ENCODE measurements at regions not wholly inside any gene's neighbourhood (a gene's known extent, or its start where the extent isn't known, plus 50 kb on each side); places are given as distances from the start of the nearest gene placed in this dataset.

DNA sequence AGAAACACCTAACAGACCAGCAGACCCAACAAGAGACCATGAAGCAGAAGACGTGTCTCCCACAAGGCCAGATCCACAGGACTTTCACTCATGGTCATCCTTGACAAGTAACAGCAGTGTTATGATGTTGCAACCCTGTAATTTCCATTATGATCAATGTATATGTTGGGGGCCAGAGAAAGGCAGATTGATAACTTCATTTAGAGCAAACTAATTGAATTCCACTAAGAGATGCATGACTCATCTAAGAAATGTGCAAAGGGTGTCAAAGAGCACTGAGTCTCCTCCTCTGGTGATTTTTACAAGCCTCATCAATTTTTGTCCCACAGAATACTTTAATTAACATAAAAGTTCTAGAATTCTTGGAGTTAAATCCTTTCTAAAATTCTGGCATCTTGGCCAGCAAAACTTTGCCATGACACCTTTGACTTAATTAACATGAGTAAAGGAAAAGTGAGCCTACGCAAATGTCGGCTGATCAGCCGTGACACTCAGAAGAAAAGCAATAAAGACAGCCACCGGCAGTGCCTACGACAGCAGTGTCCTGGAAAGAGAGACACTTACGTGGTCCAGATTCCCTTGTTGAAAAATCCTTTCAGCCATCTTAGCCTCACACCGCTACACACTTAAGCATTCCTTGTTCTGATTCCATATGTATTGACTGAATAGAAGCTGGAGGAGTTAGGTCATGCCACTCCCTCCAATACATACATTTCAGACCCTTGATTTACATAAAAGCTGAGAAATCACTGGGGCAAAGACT is 370.2 kb upstream of the CCDC196 start:
- DNase-seq (ENCODE audit: low spot score): no peak

DNA sequence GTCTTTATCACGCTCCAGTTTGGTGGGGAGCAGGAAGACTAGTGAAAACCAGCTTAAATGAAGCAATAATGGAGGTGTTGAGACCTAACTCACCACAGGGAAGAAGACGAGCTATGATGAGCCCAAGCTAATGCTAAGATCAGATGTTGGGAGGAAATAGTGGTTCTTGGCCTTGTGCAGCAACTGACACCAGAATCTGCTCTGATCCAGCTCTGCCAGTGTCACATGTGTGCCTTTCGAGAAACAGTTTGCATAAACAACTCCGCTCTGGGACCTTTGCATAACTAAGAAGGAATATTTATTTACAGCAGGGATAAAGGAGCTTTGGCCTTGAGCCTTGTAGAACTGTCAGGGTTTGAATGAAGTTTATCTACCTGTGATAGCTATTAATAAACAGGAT is 369.4 kb upstream of the CCDC196 start:
- DNase-seq (ENCODE audit: low spot score): no peak

DNA sequence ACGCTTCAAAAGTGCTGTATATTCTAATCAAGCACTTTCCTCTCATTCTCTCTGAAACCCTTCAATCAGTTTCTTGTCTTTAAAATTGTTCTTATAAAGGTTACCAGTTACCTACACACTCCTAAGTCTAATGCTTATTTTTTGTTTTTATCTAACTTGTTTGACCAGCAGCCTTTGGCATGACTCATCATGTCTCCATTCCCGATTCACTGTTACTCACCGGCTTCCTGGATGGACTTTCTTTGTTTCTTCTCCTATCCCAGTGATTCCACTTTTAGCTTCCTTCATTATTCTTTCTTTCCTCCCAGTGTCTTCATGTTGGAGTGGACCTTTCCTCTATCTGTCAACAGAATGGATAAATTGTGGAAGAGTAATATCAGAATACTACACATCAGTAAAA is 368.6 kb upstream of the CCDC196 start:
- DNase-seq (ENCODE audit: low spot score): no peak

DNA sequence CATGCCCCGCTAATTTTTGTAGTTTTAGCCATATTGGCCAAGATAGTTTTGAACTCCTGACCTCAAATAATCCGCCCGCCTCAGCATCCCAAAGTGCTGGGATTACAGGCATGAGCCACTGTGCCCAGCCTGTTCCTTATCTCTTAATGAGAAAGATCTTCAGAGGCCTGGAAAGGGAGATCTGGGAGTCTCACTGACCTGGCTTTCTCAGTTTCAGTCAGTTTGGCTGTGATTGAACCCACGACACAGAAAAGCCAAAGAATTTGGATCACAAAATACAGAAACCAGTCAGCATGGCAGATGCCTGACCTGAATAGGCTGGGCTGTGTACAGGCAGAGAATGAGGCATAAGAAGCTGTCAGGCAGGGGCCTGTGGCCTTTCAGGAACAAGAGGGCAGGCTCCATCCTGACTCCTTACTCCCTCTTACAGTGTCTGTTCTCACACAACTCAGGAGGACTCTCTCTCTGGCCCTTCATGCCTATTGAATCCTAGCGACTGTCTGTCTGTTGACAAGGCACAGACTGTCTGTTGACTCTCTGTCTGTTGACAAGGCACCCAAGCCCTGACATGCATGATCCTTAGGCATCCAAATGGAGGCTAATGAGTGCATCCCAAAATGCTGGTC is 366.5 kb upstream of the CCDC196 start:
- no peak for DNase-seq (ENCODE audit: low spot score)

- no peak for DNase-seq (ENCODE audit: low spot score)
Observed at GRCh38 chr14:66120402-66120801, 365.8 kb upstream of the CCDC196 start.

GRCh38 chr14:66121859-66122258 is 364.3 kb upstream of the CCDC196 start:
- DNase-seq (ENCODE audit: low spot score): no peak

- DNase-seq (ENCODE audit: low spot score): no peak
Observed at GRCh38 chr14:66129224-66129623, 356.9 kb upstream of the CCDC196 start.

- no peak for DNase-seq (ENCODE audit: low spot score)
Observed at GRCh38 chr14:66131111-66131510, 355.1 kb upstream of the CCDC196 start.

DNA sequence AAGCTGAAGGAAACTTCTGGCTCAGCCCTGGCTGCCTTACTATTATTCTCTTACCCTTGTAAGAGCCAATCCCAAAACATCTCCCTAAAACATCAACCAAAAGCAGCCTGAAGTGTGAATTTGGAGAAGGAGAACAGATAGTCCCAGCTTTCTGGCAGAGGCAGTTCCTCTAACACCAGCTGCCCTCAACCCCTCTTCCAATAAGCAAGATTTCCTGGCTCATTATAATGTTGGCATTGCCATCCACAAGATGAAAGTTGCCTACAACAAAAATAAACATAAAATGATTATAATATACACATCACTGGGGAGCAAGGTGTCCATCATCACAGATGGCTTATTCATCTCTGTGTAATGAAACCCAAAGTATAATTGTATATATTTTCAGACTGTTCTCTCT is 352.5 kb upstream of the CCDC196 start:
- no peak for DNase-seq (ENCODE audit: low spot score)

- DNase-seq (ENCODE audit: low spot score): no peak
Observed at GRCh38 chr14:66135831-66136230, 350.3 kb upstream of the CCDC196 start.

- no peak for DNase-seq (ENCODE audit: low spot score)
Observed at GRCh38 chr14:66137081-66137480, 349.1 kb upstream of the CCDC196 start.

- DNase-seq (ENCODE audit: low spot score): no peak
Observed at GRCh38 chr14:66139432-66139831, 346.7 kb upstream of the CCDC196 start.

DNA sequence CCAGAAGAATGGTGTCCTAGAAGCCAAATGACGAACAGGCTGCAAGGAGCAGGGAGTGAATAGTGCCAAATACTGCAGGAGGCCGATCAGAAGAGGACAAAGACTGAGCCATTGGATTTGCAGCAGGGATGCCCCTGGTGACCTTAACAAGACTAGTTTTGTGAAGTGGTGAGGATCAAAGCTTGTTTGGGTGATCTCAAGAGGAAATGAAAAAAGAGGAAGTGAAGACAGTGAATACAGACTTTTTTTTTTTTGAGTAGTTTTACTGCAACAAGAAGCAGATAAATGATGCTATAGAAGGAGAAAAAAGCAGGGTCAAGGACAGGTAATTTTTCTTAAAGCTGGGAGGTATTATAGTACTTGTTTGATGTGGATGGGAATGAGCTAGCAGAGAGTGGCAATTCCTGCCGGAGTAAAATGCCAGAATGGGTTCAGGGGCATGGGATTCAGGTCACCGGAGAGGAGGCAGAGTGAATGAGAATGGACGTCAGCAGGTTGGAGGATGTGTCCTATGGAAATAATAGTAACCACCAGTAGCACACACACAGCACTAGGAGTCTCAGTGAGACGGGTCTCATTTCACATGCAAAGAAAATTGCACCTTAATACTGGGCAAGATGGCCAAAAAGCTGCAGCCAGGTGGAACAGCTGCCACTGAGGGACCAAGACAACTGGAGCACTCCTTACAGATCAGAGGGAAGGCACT is 345.8 kb upstream of the CCDC196 start:
- DNase-seq (ENCODE audit: low spot score): no peak

- no peak for DNase-seq (ENCODE audit: low spot score)
Observed at GRCh38 chr14:66140963-66141362, 345.2 kb upstream of the CCDC196 start.

DNA sequence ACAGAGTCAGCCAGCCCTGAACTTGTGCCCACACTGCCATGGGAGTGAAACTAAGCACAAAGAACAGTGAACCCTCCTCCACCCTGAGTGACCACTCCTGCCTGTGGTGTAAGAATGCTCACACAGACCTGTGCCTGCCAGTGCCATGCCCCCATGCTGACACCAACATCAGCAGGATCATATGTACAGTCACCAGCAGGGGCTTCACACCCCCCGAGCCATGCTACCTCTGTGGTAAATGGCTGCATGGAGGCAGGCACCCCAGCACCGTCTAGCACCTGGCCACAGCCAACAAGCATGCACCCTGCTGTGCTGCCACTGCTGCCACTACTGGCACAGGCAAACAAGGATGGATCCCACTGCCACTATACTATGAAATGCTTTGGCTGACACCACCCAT is 344.4 kb upstream of the CCDC196 start:
- no peak for DNase-seq (ENCODE audit: low spot score)

GRCh38 chr14:66143387-66144112 is 342.6 kb upstream of the CCDC196 start:
- DNase-seq (ENCODE audit: low spot score): no peak

DNA sequence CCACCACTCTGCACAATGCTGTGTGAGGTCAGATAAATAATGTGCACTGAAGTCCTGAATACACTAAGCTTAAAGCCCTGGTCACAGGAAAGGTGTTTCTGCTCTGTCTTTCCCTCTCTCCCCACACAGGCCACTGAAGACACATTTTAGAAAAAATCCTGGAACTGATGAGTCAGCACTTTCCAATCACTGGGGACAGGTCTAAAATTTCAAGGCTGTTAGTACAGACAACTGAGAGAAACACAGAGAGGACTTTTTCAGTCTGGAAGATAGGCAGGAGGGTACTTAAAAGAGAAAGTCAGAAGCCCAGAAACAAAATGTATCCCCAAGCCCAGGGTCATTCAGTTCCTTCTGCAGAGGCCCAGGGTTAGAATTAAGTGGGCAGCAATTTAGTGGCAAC is 333.9 kb upstream of the CCDC196 start:
- DNase-seq (ENCODE audit: low spot score): no peak

DNA sequence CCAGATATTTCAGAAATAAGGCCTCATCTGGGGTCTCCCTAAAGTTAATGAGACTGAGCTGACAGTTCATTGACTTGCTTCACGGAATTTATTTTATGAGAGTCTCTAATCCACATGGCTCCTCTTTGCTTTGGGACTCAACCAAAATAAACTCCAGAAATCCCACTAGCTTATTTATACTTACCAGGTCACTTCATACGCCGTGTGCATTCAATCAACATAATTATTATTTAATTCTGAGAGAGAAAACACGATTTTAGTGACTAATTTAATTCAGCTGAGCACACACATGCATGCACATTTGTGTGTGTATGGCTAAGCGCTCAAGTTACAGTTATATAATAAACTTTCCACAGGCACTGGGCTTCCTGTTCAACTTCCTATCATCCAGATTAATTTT is 333.4 kb upstream of the CCDC196 start:
- no peak for DNase-seq (ENCODE audit: low spot score)

GRCh38 chr14:66163023-66163422 is 323.1 kb upstream of the CCDC196 start:
- DNase-seq (ENCODE audit: low spot score): no peak

- no peak for DNase-seq (ENCODE audit: low spot score)
Observed at GRCh38 chr14:66165337-66165736, 320.8 kb upstream of the CCDC196 start.

DNA sequence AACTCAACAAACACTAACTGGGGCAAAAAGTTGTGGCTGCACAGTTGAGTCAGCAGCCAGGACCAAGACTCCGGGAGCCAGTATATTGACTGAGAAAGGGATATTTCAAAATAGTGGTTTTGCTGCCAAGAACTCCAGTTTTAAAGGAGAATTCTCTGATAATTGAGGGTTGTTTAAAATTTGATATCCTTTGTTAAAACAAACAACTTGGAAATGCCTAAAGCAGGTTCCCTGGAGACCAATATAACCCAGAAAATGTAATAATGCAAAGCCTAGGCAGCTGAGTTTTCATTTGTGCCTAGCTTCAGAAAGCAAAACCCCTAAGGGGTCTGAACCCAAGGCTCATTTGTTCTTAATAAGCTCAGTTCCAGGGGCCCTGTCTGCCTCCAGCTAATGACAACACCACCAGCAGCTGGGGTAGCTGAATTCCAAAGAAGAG is 311.7 kb upstream of the CCDC196 start:
- DNase-seq (ENCODE audit: low spot score): no peak

GRCh38 chr14:66177935-66178334 is 308.2 kb upstream of the CCDC196 start:
- DNase-seq (ENCODE audit: low spot score): no peak

DNA sequence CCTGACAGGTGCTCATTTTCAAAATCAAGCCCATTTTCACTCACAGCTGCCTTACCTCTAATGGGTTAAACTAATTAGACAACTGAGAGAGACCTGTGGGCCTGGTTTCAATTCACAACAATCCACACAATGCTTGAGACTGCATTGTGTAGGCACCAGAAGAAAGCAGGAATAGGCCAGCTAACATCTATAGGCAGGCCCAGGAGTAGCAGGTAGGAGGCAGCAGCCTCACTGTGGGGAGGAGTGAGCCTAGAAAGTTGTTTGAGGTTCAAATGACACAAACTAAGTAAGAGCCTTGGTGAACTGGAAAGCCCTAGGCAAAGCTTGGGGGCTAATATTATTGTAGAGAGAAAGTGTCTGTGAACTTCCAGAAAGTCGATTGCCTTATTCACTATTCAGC is 289.5 kb upstream of the CCDC196 start:
- no peak for DNase-seq (ENCODE audit: low spot score)

Data from HuH-7.5 (cell line).